GM18858 (cell line): ENCODE measurements at regions not wholly inside any gene's neighbourhood (a gene's known extent, or its start where the extent isn't known, plus 50 kb on each side); places are given as distances from the start of the nearest gene placed in this dataset.

Experiments
- ATAC-seq: cut with Tn5 transposase; IDR thresholded peaks from one replicate; pipeline ENCODE4 v1.9.1; 2021; ENCODE audit not compliant: unreplicated experiment

DNA sequence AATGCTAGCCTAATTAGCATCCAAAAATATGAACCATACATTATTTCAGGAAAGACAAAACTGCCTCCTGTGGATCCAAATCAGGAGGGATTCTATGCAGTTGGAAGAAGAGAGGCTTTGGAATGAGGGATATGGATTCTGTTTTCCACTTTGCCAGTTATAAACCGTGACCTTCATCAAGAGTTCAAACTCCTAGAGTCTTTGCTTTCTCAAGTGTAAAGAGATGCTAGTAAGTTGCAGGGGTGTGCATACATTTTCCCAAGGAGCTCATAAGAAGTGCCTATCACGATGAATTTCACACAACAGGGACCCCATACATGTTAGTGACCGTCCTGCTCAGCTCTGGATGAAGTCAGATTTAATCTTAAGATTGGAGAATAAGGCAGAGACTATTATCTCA lies 542.5 kb downstream of the SOX11 start:
- no peak for ATAC-seq

- ATAC-seq = no peak
These were observed 544.1 kb downstream of the SOX11 start for GRCh38 chr2:6236317-6236716.

DNA sequence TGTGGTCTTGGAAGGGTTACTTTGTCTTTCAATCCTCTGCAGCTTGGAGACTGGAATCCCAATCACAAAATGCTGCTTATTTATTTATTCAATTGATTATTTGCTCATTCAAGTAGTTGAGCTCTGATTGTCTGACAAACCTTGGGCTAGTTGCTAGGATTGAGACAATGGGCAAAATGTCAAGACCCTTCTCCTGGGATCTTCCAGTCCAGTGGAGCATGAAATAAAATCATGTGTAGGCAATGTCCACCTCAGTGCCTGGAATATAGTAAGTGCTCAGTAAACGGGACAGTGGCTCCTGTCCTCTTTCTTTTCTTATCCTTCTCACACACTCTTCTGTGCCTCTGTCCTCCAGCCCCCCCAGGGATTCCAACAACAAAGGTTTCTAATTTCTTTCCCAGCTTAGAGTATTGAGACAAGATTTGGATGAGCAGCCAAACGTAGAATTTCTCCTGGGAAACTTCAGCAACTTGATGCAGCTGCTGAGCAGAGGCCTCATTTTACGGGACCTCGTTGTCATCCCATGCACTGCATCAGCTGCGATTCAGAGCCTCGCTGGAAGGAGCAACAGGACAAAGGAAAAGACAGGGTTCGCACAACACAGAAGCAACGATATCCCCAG lies 545.0 kb downstream of the SOX11 start:
- ATAC-seq = no peak

GRCh38 chr2:6249557-6249956 lies 557.4 kb downstream of the SOX11 start:
- no peak for ATAC-seq

GRCh38 chr2:6254441-6254840 lies 562.3 kb downstream of the SOX11 start:
- ATAC-seq = no peak

DNA sequence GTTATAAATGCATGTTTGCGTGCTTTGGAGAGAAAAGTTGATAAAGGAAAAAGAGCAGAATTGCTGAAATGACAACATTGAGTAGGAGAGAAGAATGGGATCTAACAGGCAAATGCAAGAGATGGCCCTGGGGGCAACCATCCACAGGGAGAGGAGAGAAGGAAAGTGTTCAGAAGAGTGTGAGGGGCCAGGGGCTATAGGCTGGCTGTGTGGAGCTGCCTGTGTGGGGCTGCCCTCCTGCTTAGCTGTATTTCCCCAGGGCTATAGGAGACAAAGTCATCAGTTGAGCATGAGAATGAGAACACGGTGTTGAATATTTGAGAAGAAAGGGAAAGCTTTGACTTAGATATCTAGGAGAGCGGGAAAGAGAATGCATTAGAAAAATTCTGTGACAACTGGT lies 572.0 kb downstream of the SOX11 start:
- no peak for ATAC-seq

DNA sequence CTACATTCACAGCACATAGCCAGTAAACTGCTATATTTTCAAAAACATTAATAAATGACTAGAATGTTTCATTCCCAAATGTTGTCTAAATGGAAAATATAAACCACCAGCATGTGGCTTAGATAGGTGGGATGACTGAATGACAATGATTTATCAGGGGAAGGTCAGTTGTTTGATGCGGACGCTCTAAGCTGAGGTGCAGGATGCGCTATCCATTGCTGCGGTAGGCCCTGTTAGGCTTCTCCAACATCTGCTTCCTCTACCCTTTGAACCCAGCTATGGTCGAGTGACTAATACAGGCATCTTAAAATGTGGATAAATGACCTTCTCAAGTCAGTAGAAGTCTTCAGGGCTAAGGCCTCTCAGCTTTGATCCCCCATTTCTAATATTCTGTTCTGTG lies 584.2 kb downstream of the CMPK2 start:
- ATAC-seq = no peak

- ATAC-seq = no peak
These were observed 582.4 kb downstream of the CMPK2 start for GRCh38 chr2:6283259-6283658.

GRCh38 chr2:6287406-6287805 lies 578.3 kb downstream of the CMPK2 start:
- ATAC-seq = no peak

DNA sequence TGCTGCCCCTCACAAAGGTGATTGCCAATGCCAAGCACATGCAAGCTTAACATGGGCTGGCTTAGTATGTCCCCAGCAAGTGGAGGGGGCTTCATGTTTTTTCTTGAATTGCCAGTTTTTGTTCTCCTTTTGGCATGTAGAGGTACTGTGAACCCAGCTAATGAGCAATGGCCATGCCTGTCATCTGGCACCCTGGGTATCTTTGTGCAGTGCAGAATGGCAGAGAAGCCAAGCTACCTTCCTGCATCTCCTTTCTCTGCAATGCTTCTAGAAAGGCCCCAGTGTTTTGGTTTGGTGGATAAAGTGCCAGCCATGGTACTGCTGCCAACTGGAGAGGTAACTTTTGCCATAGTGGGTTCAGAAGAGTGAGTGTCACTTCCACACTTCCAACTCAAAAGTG lies 576.9 kb downstream of the CMPK2 start:
- no peak for ATAC-seq

DNA sequence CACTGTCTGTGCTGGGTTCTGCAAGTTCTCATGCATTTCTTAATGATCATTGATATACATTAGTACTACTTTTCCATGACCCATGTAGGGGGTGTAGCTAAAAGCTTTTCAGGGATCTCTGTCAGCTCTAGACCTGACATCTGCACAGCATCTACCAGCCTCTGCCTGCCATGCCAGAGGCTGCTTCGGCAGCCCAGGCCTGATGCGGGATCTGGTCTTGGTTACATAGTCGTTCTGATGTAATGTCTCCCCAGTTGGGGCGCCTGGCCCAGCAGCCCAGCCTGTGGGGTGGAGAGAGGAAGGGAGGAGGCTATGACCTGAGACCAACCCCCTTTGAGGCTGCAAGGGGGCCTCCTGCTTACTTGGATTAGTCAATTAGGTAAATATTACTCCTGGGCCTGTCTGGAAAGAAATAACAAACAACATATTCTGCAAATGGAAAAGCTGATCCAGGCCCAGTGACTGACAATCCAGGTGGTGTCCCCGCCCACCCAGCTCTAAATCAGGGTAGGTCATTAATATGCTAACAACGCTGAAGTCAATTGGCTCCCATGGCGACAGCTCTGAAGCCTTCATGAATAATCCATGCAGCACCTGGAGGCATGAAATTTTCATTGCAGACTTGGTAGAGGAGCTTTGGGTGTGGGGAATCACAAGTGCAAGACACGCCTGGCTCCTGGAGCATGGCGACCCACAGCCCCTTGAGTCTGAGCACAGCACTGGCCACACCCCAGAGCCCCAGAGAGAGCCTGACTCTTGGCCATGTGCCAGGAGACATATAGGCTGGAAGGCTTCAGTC lies 575.3 kb downstream of the CMPK2 start:
- no peak for ATAC-seq

- ATAC-seq = no peak
These were observed 570.9 kb downstream of the CMPK2 start for GRCh38 chr2:6294791-6295190.

DNA sequence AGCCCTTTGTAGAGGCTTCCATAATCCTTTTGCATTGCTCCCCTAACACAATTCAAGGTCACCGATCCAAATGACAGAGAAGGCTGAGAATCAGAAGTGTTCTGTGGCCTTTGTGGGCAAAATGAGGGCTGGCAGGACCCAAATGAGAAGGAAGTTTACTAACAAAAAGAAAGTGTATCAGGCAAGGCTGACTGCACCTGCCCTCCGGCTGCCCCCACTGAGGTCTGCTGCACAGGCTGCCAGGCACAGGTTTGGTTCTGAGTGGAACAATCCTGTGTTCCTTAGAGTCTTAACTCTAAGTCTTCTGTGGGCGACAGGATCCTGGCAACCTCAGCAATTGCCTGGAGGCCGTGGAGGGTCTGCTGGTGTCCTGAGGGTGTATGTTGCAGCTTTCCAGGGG lies 568.5 kb downstream of the CMPK2 start:
- ATAC-seq = peak; percentile 57

DNA sequence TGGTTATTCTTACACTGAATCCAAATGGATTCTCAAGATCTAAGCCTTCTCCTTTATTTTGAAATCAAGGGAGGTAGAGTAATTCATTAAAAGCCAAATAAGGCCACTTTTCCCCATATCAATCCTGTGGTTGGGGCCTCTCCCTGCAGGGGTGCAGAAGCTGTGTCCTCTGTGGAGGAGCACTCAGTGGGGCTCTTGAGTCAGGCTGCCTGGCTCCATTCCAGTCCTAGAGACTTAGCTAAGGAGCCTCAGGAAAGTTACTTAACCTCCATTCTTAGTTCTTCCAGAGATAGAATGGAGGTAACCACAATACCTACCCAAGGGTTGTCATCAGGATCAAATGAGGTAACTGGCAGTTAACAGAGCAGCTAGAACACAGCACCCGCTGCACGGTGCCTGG lies 564.3 kb downstream of the CMPK2 start:
- no peak for ATAC-seq

DNA sequence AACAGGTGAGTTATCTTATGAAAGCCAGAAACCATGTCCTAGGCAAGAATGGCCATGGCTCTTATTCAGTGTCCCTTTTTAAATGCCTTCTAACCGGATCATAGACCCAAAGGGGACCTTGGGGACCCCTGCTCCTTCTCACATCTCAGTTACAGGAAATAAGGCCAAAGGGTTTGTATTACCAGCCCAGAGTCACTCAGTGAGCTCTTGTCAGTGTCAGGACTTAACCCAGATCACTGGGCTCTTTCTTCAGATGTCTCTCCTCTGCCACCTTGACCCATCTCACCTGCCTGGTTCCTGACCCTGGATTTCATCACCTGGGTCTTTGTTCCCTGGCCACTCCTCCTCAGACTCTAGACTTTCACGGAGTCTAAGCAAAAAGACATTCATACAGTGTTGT lies 556.7 kb downstream of the CMPK2 start:
- no peak for ATAC-seq

GRCh38 chr2:6309415-6310255 lies 556.1 kb downstream of the CMPK2 start:
- peak; percentile 85 for ATAC-seq

GRCh38 chr2:6310256-6311215 lies 555.2 kb downstream of the CMPK2 start:
- ATAC-seq = peak; percentile 10

GRCh38 chr2:6312367-6312766 lies 553.3 kb downstream of the CMPK2 start:
- no peak for ATAC-seq

DNA sequence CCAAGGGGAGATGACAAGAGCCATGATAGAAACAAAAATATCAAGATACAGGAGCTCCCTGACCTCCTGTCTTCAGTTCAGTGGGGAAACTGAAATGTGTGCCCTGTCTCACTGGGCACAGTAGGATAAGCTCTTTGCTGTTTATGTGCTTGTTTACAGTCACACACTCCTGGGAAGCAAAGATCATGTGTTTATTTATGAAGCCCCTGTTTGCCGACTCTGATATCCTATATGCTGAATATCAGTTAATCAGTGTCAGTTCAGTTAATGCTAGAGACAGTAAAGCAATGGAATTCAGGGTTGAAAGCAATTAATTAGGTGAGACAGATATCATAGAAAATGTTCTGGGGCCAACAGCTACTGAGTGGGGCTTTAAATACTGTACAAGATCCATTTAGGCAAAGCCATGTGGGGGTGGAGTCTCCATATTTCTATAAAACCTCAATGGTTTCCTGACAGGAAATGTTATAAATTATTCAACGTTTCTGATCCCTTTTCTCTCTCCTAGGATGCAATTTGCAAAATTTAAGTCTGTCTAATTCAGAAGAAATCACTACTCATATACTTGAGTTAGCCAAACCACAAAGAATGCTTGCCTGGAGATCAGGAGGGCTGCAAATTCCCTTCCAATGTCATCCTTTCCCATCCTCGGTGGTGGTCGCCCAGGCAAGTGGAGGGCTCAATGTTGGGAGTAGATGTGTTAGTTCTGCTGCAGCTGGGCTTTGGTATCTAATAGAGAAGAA lies 551.3 kb downstream of the CMPK2 start:
- ATAC-seq = no peak

- no peak for ATAC-seq
These were observed 540.1 kb downstream of the CMPK2 start for GRCh38 chr2:6325616-6326015.
